GM18858 (cell line): ENCODE measurements at regions not wholly inside any gene's neighbourhood (a gene's known extent, or its start where the extent isn't known, plus 50 kb on each side); places are given as distances from the start of the nearest gene placed in this dataset.

Experiments used
- ATAC-seq: cut with Tn5 transposase; IDR thresholded peaks from one replicate; pipeline ENCODE4 v1.9.1; 2021; ENCODE audit not compliant: unreplicated experiment

- ATAC-seq, result no peak
Measured at GRCh38 chr7:132072873-132073272, 503.4 kb downstream of the PLXNA4 start.

- ATAC-seq, result no peak
Measured at GRCh38 chr7:132072165-132072564, 504.1 kb downstream of the PLXNA4 start.

GRCh38 chr7:132069306-132069705, 507.0 kb downstream of the PLXNA4 start:
- ATAC-seq, result no peak

GRCh38 chr7:132066761-132067171, 509.5 kb downstream of the PLXNA4 start:
- no peak for ATAC-seq

GRCh38 chr7:132065989-132066603, 509.7 kb upstream of the PODXL start:
- no peak for ATAC-seq

GRCh38 chr7:132065193-132065988, 509.0 kb upstream of the PODXL start:
- no peak for ATAC-seq

- ATAC-seq, result no peak
Measured at GRCh38 chr7:132063800-132064199, 507.4 kb upstream of the PODXL start.

GRCh38 chr7:132061937-132062336, 505.5 kb upstream of the PODXL start:
- ATAC-seq, result no peak

- peak; percentile 83 for ATAC-seq
Measured at GRCh38 chr7:132059141-132059540, 502.7 kb upstream of the PODXL start.

- ATAC-seq, result no peak
Measured at GRCh38 chr7:132055336-132056120, 499.1 kb upstream of the PODXL start.

GRCh38 chr7:132053871-132054270, 497.4 kb upstream of the PODXL start:
- ATAC-seq, result no peak

- ATAC-seq, result no peak
Measured at GRCh38 chr7:132051311-132051710, 494.9 kb upstream of the PODXL start.

GRCh38 chr7:132049462-132050304, 493.3 kb upstream of the PODXL start:
- no peak for ATAC-seq

- ATAC-seq, result no peak
Measured at GRCh38 chr7:132045481-132045980, 489.1 kb upstream of the PODXL start.

- no peak for ATAC-seq
Measured at GRCh38 chr7:132045002-132045401, 488.6 kb upstream of the PODXL start.

GRCh38 chr7:132044247-132044646, 487.8 kb upstream of the PODXL start:
- no peak for ATAC-seq

GRCh38 chr7:132041108-132041507, 484.7 kb upstream of the PODXL start:
- ATAC-seq, result no peak

- no peak for ATAC-seq
Measured at GRCh38 chr7:132035517-132036362, 479.3 kb upstream of the PODXL start.

- no peak for ATAC-seq
Measured at GRCh38 chr7:132034748-132035416, 478.5 kb upstream of the PODXL start.
